DOHH2 (cell line): ENCODE measurements at regions not wholly inside any gene's neighbourhood (a gene's known extent, or its start where the extent isn't known, plus 50 kb on each side); places are given as distances from the start of the nearest gene placed in this dataset.

ENCODE experiments used
- H3F3A ChIP-seq: fragments of 200-600 bp; sonication (generic), shearing (Covaris generic); 2 replicates; pipeline ENCODE4 v1.6.0; 2016; ENCODE audit warnings: antibody characterized with exemption, mild to moderate bottlenecking; ENCODE audit not compliant: control insufficient read depth, insufficient read depth
- H3K27ac ChIP-seq: fragments of 200-600 bp; sonication (generic); 2 replicates; pipeline ENCODE4 v1.5.1; 2014; ENCODE audit warnings: low read depth, mild to moderate bottlenecking, low read length, moderate library complexity
- H3K27me3 ChIP-seq: fragments of 200-600 bp; sonication (generic); 2 replicates; pipeline ENCODE4 v1.6.1; 2014; ENCODE audit warnings: mild to moderate bottlenecking, low read length, mixed read lengths; ENCODE audit not compliant: control insufficient read depth
- H3K36me3 ChIP-seq: fragments of 200-600 bp; sonication (generic); 2 replicates; pipeline ENCODE4 v1.6.1; 2014; ENCODE audit warnings: mild to moderate bottlenecking, low read length, moderate library complexity, mixed read lengths; ENCODE audit not compliant: control insufficient read depth
- H3K4me1 ChIP-seq: fragments of 200-600 bp; sonication (generic); 2 replicates; pipeline ENCODE4 v1.6.1; 2014; ENCODE audit warnings: mild to moderate bottlenecking, low read length, mixed read lengths; ENCODE audit not compliant: control insufficient read depth
- H3K4me2 ChIP-seq: fragments of 200-600 bp; sonication (generic); 2 replicates; pipeline ENCODE4 v1.6.0; 2014; ENCODE audit warnings: mild to moderate bottlenecking, low read length, moderate library complexity
- H3K4me3 ChIP-seq: fragments of 200-600 bp; sonication (generic); 2 replicates; pipeline ENCODE4 v1.5.1; 2014; ENCODE audit warnings: mild to moderate bottlenecking, low read length, mixed read lengths
- H3K79me2 ChIP-seq: fragments of 200-600 bp; sonication (generic); 2 replicates; pipeline ENCODE4 v1.6.1; 2014; ENCODE audit warnings: mild to moderate bottlenecking, low read length, mixed read lengths; ENCODE audit not compliant: control insufficient read depth
- H3K9me2 ChIP-seq: fragments of 200-600 bp; sonication (generic); replicated peaks from 2 replicates; pipeline ENCODE4 v1.6.1; 2014; ENCODE audit warnings: mild to moderate bottlenecking, low read length, mixed read lengths; ENCODE audit not compliant: control insufficient read depth
- H3K9me3 ChIP-seq: fragments of 200-600 bp; sonication (generic); 2 replicates; pipeline ENCODE4 v1.6.1; 2014; ENCODE audit warnings: antibody characterized with exemption, low read length, mixed read lengths; ENCODE audit not compliant: control insufficient read depth, insufficient read depth
- H4K20me1 ChIP-seq: fragments of 200-600 bp; sonication (generic); 2 replicates; pipeline ENCODE4 v1.6.0; 2014; ENCODE audit warnings: low read depth, mild to moderate bottlenecking, antibody characterized with exemption, low read length, moderate library complexity; ENCODE audit not compliant: control insufficient read depth, insufficient read depth
- CTCF ChIP-seq: fragments of 200-600 bp; sonication (generic); IDR thresholded peaks from one replicate; pipeline ENCODE4 v1.5.1; 2014; ENCODE audit warnings: antibody characterized with exemption, mild to moderate bottlenecking, low read depth, low read length; ENCODE audit not compliant: poor library complexity, severe bottlenecking
- EZH2phosphoT487 ChIP-seq: fragments of 200-600 bp; sonication (generic); IDR thresholded peaks from 2 replicates; pipeline ENCODE4 v1.6.1; 2017; ENCODE audit warnings: borderline replicate concordance, mild to moderate bottlenecking, antibody characterized with exemption, low read length, moderate library complexity, mixed read lengths

DNA sequence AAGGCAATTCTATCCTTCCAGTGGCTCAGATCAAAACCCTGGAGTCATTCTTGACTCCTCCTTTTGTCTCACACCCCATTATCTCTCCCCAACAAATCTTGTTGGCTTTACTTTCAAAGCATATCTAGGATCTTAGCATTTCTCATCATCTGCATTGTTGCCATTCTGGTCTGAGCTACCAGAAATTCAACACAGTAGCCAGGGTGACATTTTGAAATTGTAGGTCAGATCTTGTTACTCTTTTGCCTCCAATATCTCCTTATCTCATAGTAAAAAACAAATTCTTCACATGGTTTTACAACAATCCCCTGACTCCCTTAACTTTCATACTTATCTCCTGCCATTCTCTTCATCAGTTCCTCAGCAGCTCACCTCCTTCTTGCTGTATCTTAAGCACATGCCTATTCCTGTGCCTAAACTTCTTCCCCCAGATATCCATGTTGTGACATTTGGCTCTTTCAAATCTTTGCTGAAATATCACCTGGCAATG is 115.8 kb downstream of the KLF5 start:
- H3K4me2 ChIP-seq: no peak overlapping the region
- H4K20me1 ChIP-seq: no peaks in the 10 kb centered on the region
- H3K36me3 ChIP-seq: no peaks in the 10 kb centered on the region
- H3K27ac ChIP-seq: no peak overlapping the region
- H3K79me2 ChIP-seq: no peaks in the 10 kb centered on the region
- H3K9me3 ChIP-seq: no peaks in the 10 kb centered on the region
- no peaks in the 10 kb centered on the region for H3K9me2 ChIP-seq
- H3K27me3 ChIP-seq: no peaks in the 10 kb centered on the region; the same call in 1 of the 2 replicates
- peaks cover 4% of the 10 kb centered on the region; the same call in 1 of the 2 replicates for H3K4me1 ChIP-seq
- TF ChIP-seq CTCF (no peak), EZH2phosphoT487 (no peak)
- H3K4me3 ChIP-seq: no peak overlapping the region
- H3F3A ChIP-seq: no peaks in the 10 kb centered on the region

DNA sequence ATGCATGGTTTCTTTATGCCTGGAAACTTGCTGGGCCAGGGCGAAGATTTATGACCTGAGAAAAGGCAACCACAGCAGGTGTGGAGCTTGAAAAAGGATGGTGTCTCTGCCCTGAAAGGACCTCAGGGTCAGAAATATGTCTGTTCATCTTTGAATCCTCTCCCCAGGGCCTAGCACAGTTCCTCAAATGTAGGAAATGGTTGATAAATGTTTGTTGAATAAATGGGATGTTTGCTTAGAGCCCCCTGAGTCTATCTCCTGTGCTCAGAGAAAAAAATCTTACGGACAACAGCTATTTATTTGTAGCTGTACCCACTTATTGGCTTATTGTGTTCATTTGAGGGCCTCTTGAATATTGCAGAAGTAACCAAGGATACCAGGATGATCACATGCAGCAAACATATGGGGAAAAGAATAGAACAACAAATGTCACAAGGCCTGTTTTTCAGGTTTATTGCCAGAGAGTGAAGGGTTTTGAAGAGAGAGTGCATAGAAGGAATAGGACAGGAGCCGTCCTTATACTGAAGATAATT is 114.5 kb downstream of the KLF5 start:
- H4K20me1 ChIP-seq: no peaks in the 10 kb centered on the region
- H3K27me3 ChIP-seq: no peaks in the 10 kb centered on the region; the same call in 1 of the 2 replicates
- no peaks in the 10 kb centered on the region for H3K9me2 ChIP-seq
- H3K4me3 ChIP-seq: no peak overlapping the region
- no peaks in the 10 kb centered on the region for H3K36me3 ChIP-seq
- H3K4me1 ChIP-seq: peaks cover 4% of the 10 kb centered on the region; the same call in 1 of the 2 replicates
- no peak overlapping the region for H3K4me2 ChIP-seq
- no peaks in the 10 kb centered on the region for H3K9me3 ChIP-seq
- no peaks in the 10 kb centered on the region for H3K79me2 ChIP-seq
- no peak overlapping the region for H3K27ac ChIP-seq
- H3F3A ChIP-seq: no peaks in the 10 kb centered on the region
- TF ChIP-seq EZH2phosphoT487 (no peak), CTCF (no peak)

GRCh38 chr13:73171926-73172325 is 113.1 kb downstream of the KLF5 start:
- no peaks in the 10 kb centered on the region for H4K20me1 ChIP-seq
- no peaks in the 10 kb centered on the region for H3F3A ChIP-seq
- no peaks in the 10 kb centered on the region for H3K9me3 ChIP-seq
- H3K4me3 ChIP-seq: no peak overlapping the region
- H3K9me2 ChIP-seq: no peaks in the 10 kb centered on the region
- no peak overlapping the region for H3K27ac ChIP-seq
- no peak overlapping the region for H3K4me2 ChIP-seq
- no peaks in the 10 kb centered on the region; the same call in 1 of the 2 replicates for H3K27me3 ChIP-seq
- no peaks in the 10 kb centered on the region for H3K79me2 ChIP-seq
- no peaks in the 10 kb centered on the region for H3K36me3 ChIP-seq
- H3K4me1 ChIP-seq: peaks cover 4% of the 10 kb centered on the region; the same call in 1 of the 2 replicates
- no peak for TF ChIP-seq CTCF
- TF ChIP-seq EZH2phosphoT487: no peak
